HG03095 (cell line): ENCODE measurements at regions not wholly inside any gene's neighbourhood (a gene's known extent, or its start where the extent isn't known, plus 50 kb on each side); places are given as distances from the start of the nearest gene placed in this dataset.

ENCODE experiments used
- ATAC-seq: cut with Tn5 transposase; IDR thresholded peaks from one replicate; pipeline ENCODE4 v1.9.1; 2021; ENCODE audit warnings: moderate library complexity; ENCODE audit not compliant: unreplicated experiment

- ATAC-seq, result no peak
These were observed 70.1 kb upstream of the LRRC7 start for GRCh38 chr1:69497441-69498221.

DNA sequence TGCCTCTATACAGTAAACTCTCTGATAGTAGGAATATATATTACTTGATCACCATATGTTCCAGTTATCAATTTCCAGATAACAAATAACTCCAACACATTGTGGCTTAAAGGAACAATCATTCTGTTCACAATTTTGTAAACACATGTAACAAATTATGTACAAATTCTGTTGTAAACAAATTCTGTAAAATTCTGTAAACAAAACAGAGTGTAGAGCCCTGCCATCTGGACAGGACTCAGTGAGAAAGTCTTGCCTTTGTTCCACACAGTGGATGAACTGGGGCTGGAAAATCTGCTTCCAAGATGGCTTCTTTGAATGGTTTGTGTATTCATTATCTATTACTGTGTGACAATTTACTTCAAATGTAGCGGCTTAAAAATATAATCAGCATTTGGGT, 69.0 kb upstream of the LRRC7 start:
- ATAC-seq, result no peak

GRCh38 chr1:69499203-69499803, 68.4 kb upstream of the LRRC7 start:
- no peak for ATAC-seq

DNA sequence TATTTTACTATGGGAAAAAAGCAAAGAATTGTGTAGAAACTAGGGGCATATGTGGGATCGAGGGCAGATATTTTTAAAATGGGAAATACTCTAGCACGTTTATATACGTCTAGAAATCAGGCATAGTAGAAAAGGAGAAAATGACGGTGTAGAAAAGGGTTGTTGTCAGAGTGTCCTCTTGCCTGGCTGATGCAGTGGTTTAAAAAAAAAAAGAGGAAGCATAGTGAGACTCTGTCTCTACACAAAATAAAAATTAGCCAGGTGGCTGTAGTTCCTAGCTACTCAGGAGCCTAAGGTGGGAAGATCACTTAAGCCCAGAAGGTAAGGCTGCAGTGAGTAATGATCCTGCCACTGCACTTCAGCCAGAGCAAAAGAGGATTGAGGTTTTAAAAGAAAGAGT, 64.7 kb upstream of the LRRC7 start:
- no peak for ATAC-seq

- no peak for ATAC-seq
These were observed 62.9 kb upstream of the LRRC7 start for GRCh38 chr1:69504730-69505252.

DNA sequence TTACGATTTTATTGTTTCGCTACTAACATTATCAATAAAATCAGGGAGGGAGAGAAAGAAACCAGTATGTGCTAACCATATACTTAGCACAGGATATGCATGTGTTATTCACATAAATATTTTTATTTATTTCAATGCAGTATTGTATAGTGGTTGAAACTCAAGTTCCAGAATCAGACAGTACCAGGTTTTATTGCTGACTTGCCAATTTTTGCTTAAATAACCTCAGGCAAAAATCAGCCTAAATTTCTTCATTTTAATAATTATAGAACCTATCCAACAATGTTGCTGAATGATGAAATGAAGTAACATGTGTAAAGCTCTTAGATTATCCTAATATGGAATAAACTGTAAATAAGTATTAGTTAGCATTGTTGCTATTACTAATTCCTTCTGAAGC, 61.4 kb upstream of the LRRC7 start:
- no peak for ATAC-seq

DNA sequence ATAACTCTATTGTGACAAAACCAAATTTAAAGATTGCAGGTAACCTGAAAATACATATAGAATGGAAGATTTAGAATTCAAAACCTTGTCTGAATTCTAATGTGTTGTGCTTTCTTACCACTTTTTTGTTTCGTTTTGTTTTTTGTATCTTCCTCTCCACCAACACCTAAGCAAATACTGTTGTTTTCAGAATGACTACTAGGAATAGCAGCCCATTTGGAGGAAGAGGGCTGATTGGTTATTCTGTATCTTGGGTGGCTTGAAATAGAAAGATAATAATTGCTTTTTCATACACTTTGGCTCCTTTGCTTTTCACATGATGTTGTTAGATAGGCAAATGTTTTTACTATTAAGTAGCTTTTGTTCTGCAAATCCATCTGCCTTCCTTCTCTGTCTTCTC, 61.0 kb upstream of the LRRC7 start:
- ATAC-seq, result no peak

- no peak for ATAC-seq
These were observed 57.7 kb upstream of the LRRC7 start for GRCh38 chr1:69510026-69510425.

DNA sequence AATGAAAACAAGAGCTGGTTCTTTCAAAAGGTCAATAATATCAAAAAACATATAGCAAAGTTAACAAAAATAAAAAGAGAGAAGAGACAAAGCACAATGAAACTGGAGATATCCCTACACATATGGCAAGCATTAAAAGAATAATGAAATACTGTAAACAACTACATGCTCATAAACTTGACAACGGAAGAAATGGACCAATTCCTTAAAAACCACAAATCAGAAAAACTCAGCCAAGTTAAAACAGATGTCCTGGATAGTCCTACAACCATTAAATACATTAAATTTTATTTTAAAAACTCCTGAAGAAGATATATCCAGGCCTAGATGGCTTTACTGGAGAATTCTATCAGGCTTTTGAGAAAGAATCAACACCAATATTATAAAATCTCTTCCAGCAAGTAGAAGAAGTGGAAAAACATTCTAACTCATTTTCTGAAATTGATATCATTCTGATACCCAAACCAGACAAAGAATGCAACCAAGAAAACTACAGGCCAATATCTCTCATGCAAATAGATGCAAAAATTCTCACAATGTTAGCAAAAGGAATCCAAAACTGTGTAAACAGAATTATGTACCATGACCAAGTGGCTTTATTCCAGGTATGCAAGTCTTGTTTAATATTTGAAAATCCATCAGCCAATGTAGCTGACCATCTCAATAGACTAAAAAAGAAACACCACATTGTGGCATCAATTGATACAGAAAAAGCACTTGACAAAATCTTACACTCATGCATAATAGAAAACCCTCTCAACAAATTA, 56.1 kb upstream of the LRRC7 start:
- ATAC-seq, result no peak

DNA sequence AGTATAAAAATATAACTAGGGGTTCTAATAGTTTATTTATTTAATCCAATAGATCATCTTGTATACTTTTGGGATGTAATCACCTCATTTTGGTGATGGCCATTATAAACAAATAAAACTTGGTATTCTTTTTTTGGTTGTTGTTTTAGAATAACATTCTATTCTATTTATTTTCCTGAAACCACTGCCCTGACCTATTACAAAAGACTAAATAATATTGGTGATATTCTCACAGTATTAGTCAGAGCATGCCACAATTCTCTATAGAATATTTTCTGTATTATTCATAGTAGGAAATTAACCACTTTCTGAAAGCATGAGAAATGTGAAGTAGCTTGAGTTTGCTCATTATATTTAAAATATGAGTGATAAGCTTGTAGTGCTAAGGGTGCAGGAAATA, 54.1 kb upstream of the LRRC7 start:
- no peak for ATAC-seq
